Neuronal stem cell (in vitro differentiated cells): ENCODE measurements at regions not wholly inside any gene's neighbourhood (a gene's known extent, or its start where the extent isn't known, plus 50 kb on each side); places are given as distances from the start of the nearest gene placed in this dataset.
A peak's percentile ranks its signal among the peaks of the same experiment; 100 is the strongest.
"Not testable (repeated sequence)": the region's sequence is repeated elsewhere in the genome, so short reads cannot be mapped to it uniquely, and the experiment has no call there.

ENCODE experiments used
- DNase-seq: peaks from one replicate; pipeline ENCODE4 v3.0.0-alpha.2; 2013; ENCODE audit warnings: low spot score
- H2AFZ ChIP-seq: one replicate; pipeline ENCODE4 v1.6.1; 2013; ENCODE audit warnings: mild to moderate bottlenecking, low read length, inconsistent platforms
- H2AK5ac ChIP-seq: 2 replicates; pipeline ENCODE4 v1.6.1; 2013; ENCODE audit warnings: low read depth, mild to moderate bottlenecking, inconsistent platforms, low read length, moderate library complexity, mixed read lengths
- H2BK120ac ChIP-seq: 2 replicates; pipeline ENCODE4 v1.6.1; 2013; ENCODE audit warnings: low read depth, mild to moderate bottlenecking, inconsistent platforms, low read length, moderate library complexity, mixed read lengths
- H2BK12ac ChIP-seq: one replicate; pipeline ENCODE4 v1.6.1; 2013; ENCODE audit warnings: low read length, inconsistent platforms
- H2BK15ac ChIP-seq: 2 replicates; pipeline ENCODE4 v1.6.1; 2013; ENCODE audit warnings: mild to moderate bottlenecking, low read length, inconsistent platforms, mixed read lengths
- H2BK5ac ChIP-seq: one replicate; pipeline ENCODE4 v1.6.1; 2013; ENCODE audit warnings: inconsistent platforms, mild to moderate bottlenecking, low read length, moderate library complexity
- H3K14ac ChIP-seq: one replicate; pipeline ENCODE4 v1.6.1; 2013; ENCODE audit warnings: low read length, inconsistent platforms
- H3K18ac ChIP-seq: 2 replicates; pipeline ENCODE4 v1.6.1; 2013; ENCODE audit warnings: low read length, inconsistent platforms
- H3K23ac ChIP-seq: 2 replicates; pipeline ENCODE4 v1.6.1; 2013; ENCODE audit warnings: low read depth, mild to moderate bottlenecking, mixed read lengths, low read length, inconsistent platforms; ENCODE audit not compliant: poor library complexity
- H3K27ac ChIP-seq: replicated peaks from 3 replicates; pipeline ENCODE4 v1.5.1; 2013; ENCODE audit warnings: low read length, inconsistent platforms
- H3K27me3 ChIP-seq, 3 experiments: 2 replicates each; pipeline ENCODE4 v1.6.1; 2013; ENCODE audit warnings: low read length in 3 of 3, mild to moderate bottlenecking in 2 of 3, inconsistent platforms in 1 of 3, low read depth in 1 of 3, mixed read lengths in 1 of 3, moderate library complexity in 1 of 3; ENCODE audit not compliant: control insufficient read depth in 3 of 3, insufficient read depth in 3 of 3
- H3K36me3 ChIP-seq, 2 donors: replicated peaks in 1 of 2; 2 replicates each; pipeline ENCODE4 v1.6.1; 2013; ENCODE audit warnings: low read length in 2 of 2; ENCODE audit not compliant: control insufficient read depth in 2 of 2, insufficient read depth in 2 of 2
- H3K4ac ChIP-seq: 2 replicates; pipeline ENCODE4 v1.6.1; 2013; ENCODE audit warnings: inconsistent platforms, mild to moderate bottlenecking, low read length, moderate library complexity
- H3K4me1 ChIP-seq, 2 donors: 1 replicate in 1 of 2; 2 replicates in 1 of 2; pipeline ENCODE4 v1.6.1; 2013; ENCODE audit warnings: low read length in 2 of 2, low read depth in 1 of 2; ENCODE audit not compliant: control insufficient read depth in 2 of 2, insufficient read depth in 1 of 2
- H3K4me2 ChIP-seq: one replicate; pipeline ENCODE4 v1.6.1; 2013; ENCODE audit warnings: mild to moderate bottlenecking, low read length, inconsistent platforms; ENCODE audit not compliant: insufficient read depth, poor library complexity, severe bottlenecking
- H3K4me3 ChIP-seq, 2 donors: 2 replicates each; pipeline ENCODE4 v1.5.1; 2013; ENCODE audit warnings: low read length in 2 of 2, mild to moderate bottlenecking in 2 of 2, inconsistent platforms in 1 of 2, moderate library complexity in 1 of 2
- H3K79me1 ChIP-seq: one replicate; pipeline ENCODE4 v1.6.1; 2013; ENCODE audit warnings: low read depth, mild to moderate bottlenecking, inconsistent platforms, low read length, moderate library complexity
- H3K9ac ChIP-seq: one replicate; pipeline ENCODE4 v1.6.1; 2013; ENCODE audit warnings: mild to moderate bottlenecking, low read depth, low read length, inconsistent platforms; ENCODE audit not compliant: poor library complexity
- H3K9me3 ChIP-seq, 2 donors: replicated peaks in 1 of 2; 2 replicates each; pipeline versions ENCODE3 to v1.6.1; 2013; ENCODE audit warnings: low read length in 2 of 2, mild to moderate bottlenecking in 2 of 2, inconsistent platforms in 1 of 2, low read depth in 1 of 2, mixed read lengths in 1 of 2, moderate library complexity in 1 of 2; ENCODE audit not compliant: control insufficient read depth in 2 of 2, insufficient read depth in 1 of 2
- H4K8ac ChIP-seq: one replicate; pipeline ENCODE4 v1.6.1; 2013; ENCODE audit warnings: low read depth, mild to moderate bottlenecking, inconsistent platforms, low read length, moderate library complexity
- H4K91ac ChIP-seq: one replicate; pipeline ENCODE4 v1.6.1; 2013; ENCODE audit warnings: low read length, low read depth, mild to moderate bottlenecking, inconsistent platforms; ENCODE audit not compliant: poor library complexity
- WGBS, 2 donors: extraction: QIAGEN DNeasy Blood & Tissue Kit; methylation state at CpG; one replicate each; pipeline ENCODE4 v1.1.7; 2013; ENCODE audit warnings: missing lambda C conversion rate in 2 of 2, mixed read lengths in 1 of 2; ENCODE audit not compliant: insufficient read length in 2 of 2, insufficient replicate concordance in 1 of 2; ENCODE audit errors: extremely low coverage in 2 of 2; 5-methylcytosine and 5-hydroxymethylcytosine counted together

DNA sequence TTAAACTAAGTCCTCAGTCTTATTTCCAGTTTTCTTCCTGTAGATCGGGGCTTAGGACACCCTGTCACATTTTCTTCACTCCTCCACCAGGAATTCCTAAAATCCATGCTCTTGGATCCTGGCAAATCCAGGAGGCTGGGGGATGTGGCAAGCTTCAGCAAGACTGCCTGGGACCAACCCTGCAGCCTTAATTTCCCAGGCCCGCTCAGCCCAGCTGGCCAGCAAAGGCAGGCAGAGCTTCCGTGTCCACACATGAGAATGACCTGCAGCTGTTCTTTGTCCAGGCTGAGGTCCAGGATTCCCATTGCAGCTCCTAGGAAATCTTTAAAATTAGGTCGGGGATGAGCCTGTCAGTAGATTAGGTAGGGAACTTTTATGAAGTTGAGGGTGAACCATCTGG, 146.7 kb downstream of the OR4F15 start:
- H2BK12ac ChIP-seq, DNase-seq, H3K9ac ChIP-seq, H2BK120ac ChIP-seq, H3K36me3 ChIP-seq, H3K9me3 ChIP-seq, H3K4ac ChIP-seq, H3K27me3 ChIP-seq, H2BK15ac ChIP-seq, H4K91ac ChIP-seq, H4K8ac ChIP-seq, H2BK5ac ChIP-seq, H3K27ac ChIP-seq, H3K4me1 ChIP-seq, H3K14ac ChIP-seq, H3K4me2 ChIP-seq, H2AK5ac ChIP-seq, H3K23ac ChIP-seq, H2AFZ ChIP-seq, H3K79me1 ChIP-seq, H3K4me3 ChIP-seq, H3K18ac ChIP-seq: not testable (repeated sequence)
- WGBS, 2 donors, result no CpG with 5 or more reads among the region's 4 CpGs

DNA sequence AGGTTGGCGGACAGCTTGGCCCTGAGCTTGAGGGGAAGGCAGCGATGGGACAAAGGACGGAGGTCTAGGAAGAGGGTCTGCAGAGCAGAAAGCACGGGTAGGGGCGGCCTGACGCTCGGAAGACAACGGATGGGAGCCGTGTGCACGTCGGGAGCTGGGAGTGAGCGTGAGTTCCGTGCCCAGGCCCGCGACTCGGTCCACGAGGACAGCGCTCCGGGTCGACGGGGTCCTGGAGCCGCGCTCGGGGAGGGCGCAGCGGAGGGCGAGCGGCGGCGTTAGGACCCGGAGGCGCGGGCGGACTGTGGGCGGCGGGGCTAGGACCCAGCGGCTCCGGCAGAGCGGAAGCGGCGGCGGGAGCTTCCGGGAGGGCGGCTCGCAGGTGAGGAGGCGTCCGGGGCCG, 149.3 kb downstream of the OR4F15 start:
- not testable (repeated sequence) for H2AFZ ChIP-seq, H3K4me1 ChIP-seq, H2BK12ac ChIP-seq, H3K36me3 ChIP-seq, H3K9ac ChIP-seq, H3K9me3 ChIP-seq, H2BK120ac ChIP-seq, DNase-seq, H3K18ac ChIP-seq, H3K27me3 ChIP-seq, H4K8ac ChIP-seq, H3K79me1 ChIP-seq, H3K23ac ChIP-seq, H2AK5ac ChIP-seq, H2BK15ac ChIP-seq, H3K14ac ChIP-seq, H3K4me2 ChIP-seq, H4K91ac ChIP-seq, H2BK5ac ChIP-seq, H3K27ac ChIP-seq, H3K4ac ChIP-seq
- WGBS, 2 donors, result no CpG with 5 or more reads among the region's 48 CpGs
- H3K4me3 ChIP-seq, result peak overlapping the region in 1 of 2 donors; percentile 76

DNA sequence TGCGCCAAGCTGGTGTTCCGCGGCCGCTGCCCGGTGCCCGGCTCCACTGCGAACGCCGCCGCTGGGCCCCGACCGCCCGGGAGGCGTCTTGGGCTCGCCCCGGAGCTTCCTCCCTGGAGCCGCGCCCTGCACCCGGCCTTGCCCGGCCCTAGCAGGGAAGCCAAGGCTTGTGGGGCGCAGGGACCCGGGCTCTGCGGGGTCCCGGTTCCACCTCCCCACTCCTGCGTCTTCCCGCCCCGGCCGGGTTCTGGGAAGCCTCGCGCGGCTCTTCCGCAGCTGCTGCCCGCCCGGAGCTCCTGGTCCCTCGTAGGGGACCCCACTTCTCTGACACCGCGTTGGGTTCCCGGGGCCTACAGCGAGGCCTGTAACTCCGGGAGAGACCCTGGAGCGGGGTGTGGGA, 149.8 kb downstream of the OR4F15 start:
- WGBS, 2 donors, result no CpG with 5 or more reads among the region's 41 CpGs
- H3K4ac ChIP-seq, H4K8ac ChIP-seq, H3K4me1 ChIP-seq, H3K23ac ChIP-seq, H3K27ac ChIP-seq, H3K18ac ChIP-seq, H2AFZ ChIP-seq, H2AK5ac ChIP-seq, H3K36me3 ChIP-seq, H2BK5ac ChIP-seq, H2BK120ac ChIP-seq, H2BK12ac ChIP-seq, H3K79me1 ChIP-seq, H3K14ac ChIP-seq, H3K27me3 ChIP-seq, H2BK15ac ChIP-seq, H3K9me3 ChIP-seq, H4K91ac ChIP-seq, H3K9ac ChIP-seq, DNase-seq, H3K4me2 ChIP-seq: not testable (repeated sequence)
- peak overlapping the region in 1 of 2 donors; percentile 72 for H3K4me3 ChIP-seq

DNA sequence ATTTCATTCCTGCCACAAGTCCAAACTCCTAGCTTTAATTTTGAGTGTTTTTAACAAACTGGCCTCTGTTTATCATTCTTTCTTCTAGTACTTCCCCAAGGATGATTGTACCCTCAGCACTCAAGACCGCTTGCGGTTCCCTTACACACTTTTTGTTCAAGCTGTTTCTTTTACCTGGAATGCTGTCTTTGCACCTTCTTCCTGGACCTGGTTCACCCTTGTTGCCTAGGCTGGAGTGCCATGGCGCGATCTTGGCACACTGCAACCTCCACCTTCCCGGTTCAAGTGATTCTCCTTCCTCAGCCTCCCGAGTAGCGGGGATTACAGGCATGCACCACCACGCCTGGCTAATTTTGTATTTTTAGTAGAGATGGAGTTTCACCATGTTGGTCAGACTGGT, 151.7 kb downstream of the OR4F15 start:
- H3K27ac ChIP-seq, H3K4ac ChIP-seq, H4K8ac ChIP-seq, H3K4me3 ChIP-seq, H2BK15ac ChIP-seq, H3K79me1 ChIP-seq, H3K4me2 ChIP-seq, H3K36me3 ChIP-seq, H3K18ac ChIP-seq, H2BK120ac ChIP-seq, H3K9me3 ChIP-seq, H3K27me3 ChIP-seq, H3K9ac ChIP-seq, H2BK12ac ChIP-seq, H4K91ac ChIP-seq, H3K4me1 ChIP-seq, H2AFZ ChIP-seq, DNase-seq, H3K23ac ChIP-seq, H3K14ac ChIP-seq, H2BK5ac ChIP-seq, H2AK5ac ChIP-seq: not testable (repeated sequence)
- no CpG with 5 or more reads among the region's 8 CpGs for WGBS, 2 donors
